Glutamatergic neuron (in vitro differentiated cells): ENCODE measurements at regions not wholly inside any gene's neighbourhood (a gene's known extent, or its start where the extent isn't known, plus 50 kb on each side); places are given as distances from the start of the nearest gene placed in this dataset.

Experiments used
- DNase-seq: peaks from one replicate; pipeline ENCODE4 v3.0.0; 2022
- H3K27ac Mint-ChIP-seq: one replicate; pipeline ENCODE4 v1.8.0; 2020; ENCODE audit warnings: mild to moderate bottlenecking, mixed read lengths, inconsistent platforms; ENCODE audit not compliant: unreplicated experiment
- H3K27me3 Mint-ChIP-seq: one replicate; pipeline ENCODE4 v1.8.0; 2020; ENCODE audit warnings: mild to moderate bottlenecking, moderate library complexity, mixed read lengths, inconsistent platforms; ENCODE audit not compliant: unreplicated experiment
- H3K36me3 Mint-ChIP-seq: one replicate; pipeline ENCODE4 v1.8.0; 2020; ENCODE audit warnings: mild to moderate bottlenecking, mixed read lengths, inconsistent platforms; ENCODE audit not compliant: unreplicated experiment
- H3K4me1 Mint-ChIP-seq: one replicate; pipeline ENCODE4 v1.8.0; 2020; ENCODE audit warnings: mild to moderate bottlenecking, low read depth, mixed read lengths, inconsistent platforms; ENCODE audit not compliant: unreplicated experiment
- H3K4me3 Mint-ChIP-seq: one replicate; pipeline ENCODE4 v1.8.0; 2020; ENCODE audit warnings: mild to moderate bottlenecking, mixed read lengths, inconsistent platforms; ENCODE audit not compliant: unreplicated experiment
- H3K9me3 Mint-ChIP-seq: one replicate; pipeline ENCODE4 v1.8.0; 2020; ENCODE audit warnings: mild to moderate bottlenecking, moderate library complexity, mixed read lengths, inconsistent platforms; ENCODE audit not compliant: unreplicated experiment
- TF ChIP-seq, protein P1 (sequence below): fragments of 200-600 bp; sonication (generic); IDR thresholded peaks from one replicate; pipeline ENCODE4 v1.5.0; 2021; ENCODE audit not compliant: partially characterized antibody, unreplicated experiment

- no peak overlapping the region for H3K27ac Mint-ChIP-seq
- peaks cover 9% of the 10 kb centered on the region for H3K9me3 Mint-ChIP-seq
- H3K27me3 Mint-ChIP-seq: peaks cover 14% of the 10 kb centered on the region
- TF ChIP-seq, protein P1, sequence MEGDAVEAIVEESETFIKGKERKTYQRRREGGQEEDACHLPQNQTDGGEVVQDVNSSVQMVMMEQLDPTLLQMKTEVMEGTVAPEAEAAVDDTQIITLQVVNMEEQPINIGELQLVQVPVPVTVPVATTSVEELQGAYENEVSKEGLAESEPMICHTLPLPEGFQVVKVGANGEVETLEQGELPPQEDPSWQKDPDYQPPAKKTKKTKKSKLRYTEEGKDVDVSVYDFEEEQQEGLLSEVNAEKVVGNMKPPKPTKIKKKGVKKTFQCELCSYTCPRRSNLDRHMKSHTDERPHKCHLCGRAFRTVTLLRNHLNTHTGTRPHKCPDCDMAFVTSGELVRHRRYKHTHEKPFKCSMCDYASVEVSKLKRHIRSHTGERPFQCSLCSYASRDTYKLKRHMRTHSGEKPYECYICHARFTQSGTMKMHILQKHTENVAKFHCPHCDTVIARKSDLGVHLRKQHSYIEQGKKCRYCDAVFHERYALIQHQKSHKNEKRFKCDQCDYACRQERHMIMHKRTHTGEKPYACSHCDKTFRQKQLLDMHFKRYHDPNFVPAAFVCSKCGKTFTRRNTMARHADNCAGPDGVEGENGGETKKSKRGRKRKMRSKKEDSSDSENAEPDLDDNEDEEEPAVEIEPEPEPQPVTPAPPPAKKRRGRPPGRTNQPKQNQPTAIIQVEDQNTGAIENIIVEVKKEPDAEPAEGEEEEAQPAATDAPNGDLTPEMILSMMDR: no peak
- H3K36me3 Mint-ChIP-seq: no peaks in the 10 kb centered on the region
- no peak overlapping the region for H3K4me3 Mint-ChIP-seq
- peaks cover 2% of the 10 kb centered on the region for H3K4me1 Mint-ChIP-seq
- no peak for DNase-seq
These were observed 214.1 kb downstream of the SEC14L1 start for GRCh38 chr17:77354670-77355455.

- no peak for DNase-seq
- Mint-ChIP-seq H3K27me3 (peaks cover 10% of the 10 kb centered on the region), H3K4me3 (no peak overlapping the region), H3K9me3 (peaks cover 9% of the 10 kb centered on the region), H3K27ac (no peak overlapping the region), H3K4me1 (peaks cover 2% of the 10 kb centered on the region), H3K36me3 (no peaks in the 10 kb centered on the region)
- TF ChIP-seq, protein P1: no peak
These were observed 215.4 kb downstream of the SEC14L1 start for GRCh38 chr17:77356109-77356689.

DNA sequence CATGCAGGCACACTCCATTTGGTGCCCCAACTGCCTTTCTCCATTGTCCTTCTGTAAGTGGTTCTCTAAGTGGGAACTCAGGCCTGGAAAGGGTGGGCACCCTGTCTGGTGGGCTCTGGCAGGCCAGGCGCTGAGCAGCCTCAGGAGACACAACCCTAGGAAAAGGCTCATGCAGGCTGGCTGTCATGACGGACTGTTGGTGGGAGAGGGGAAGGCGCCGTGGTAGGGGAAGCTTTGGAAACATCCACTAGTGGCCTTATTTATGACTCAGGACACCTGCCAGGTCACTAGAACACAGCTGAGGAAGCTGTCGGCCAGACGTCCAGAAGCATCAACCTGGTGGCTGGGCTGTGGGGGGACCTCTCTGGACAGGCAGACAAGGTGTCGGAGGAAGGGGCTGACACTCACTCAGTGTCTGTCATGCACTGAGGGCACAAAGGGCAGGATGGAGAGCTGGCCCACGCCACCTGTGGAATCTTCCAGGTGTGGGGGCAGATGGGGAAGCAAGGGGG lies 216.0 kb downstream of the SEC14L1 start:
- Mint-ChIP-seq H3K4me1 (peaks cover 2% of the 10 kb centered on the region), H3K27me3 (peaks cover 10% of the 10 kb centered on the region), H3K9me3 (peaks cover 9% of the 10 kb centered on the region), H3K4me3 (no peak overlapping the region), H3K27ac (no peak overlapping the region), H3K36me3 (no peaks in the 10 kb centered on the region)
- DNase-seq: no peak
- TF ChIP-seq, protein P1: no peak

DNA sequence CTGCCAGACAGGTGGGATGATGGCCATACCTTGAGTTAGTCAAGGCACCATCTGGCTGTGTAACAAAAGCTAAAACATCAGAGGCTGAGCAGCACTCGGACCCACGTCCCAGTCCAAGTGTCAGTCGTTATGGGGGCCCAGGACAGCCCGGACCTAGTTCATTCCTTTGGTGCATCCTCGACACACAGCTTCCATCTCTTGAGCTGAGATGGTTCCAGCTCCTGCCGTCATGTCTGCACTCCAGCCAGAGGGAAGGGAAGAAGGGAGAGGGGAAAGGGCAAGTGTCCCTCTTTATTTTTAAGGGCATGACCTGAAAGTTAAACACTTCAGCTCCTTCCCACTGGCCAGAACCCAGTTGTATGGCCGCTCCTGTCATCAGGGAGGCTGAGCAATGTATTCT lies 218.0 kb downstream of the SEC14L1 start:
- H3K9me3 Mint-ChIP-seq: peaks cover 9% of the 10 kb centered on the region
- H3K27me3 Mint-ChIP-seq: peaks cover 10% of the 10 kb centered on the region
- TF ChIP-seq, protein P1: no peak
- H3K36me3 Mint-ChIP-seq: no peaks in the 10 kb centered on the region
- DNase-seq: no peak
- H3K27ac Mint-ChIP-seq: no peak overlapping the region
- H3K4me3 Mint-ChIP-seq: no peak overlapping the region
- peaks cover 10% of the 10 kb centered on the region for H3K4me1 Mint-ChIP-seq

DNA sequence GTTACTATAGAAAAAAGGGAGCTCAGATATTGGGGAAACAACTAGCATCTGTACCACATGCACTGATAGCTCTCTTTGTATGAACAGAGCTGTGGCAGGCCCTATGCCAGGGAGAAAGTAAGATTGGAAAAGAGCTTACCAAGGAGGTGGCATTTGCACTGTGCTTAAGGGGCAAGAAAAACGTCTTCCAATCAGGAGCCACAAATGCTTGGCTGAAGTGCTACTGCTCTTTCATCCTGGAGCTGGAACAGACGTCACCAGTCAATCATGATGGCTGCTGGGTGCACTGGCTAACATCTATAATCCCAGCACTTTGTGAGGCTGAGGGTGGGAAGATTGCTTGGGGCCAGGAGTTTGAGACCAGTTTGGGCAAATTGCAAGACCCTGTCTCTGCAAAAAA lies 218.5 kb downstream of the SEC14L1 start:
- Mint-ChIP-seq H3K36me3 (no peaks in the 10 kb centered on the region), H3K9me3 (peaks cover 10% of the 10 kb centered on the region), H3K27ac (no peak overlapping the region), H3K4me1 (peaks cover 14% of the 10 kb centered on the region), H3K4me3 (no peak overlapping the region), H3K27me3 (peaks cover 10% of the 10 kb centered on the region)
- no peak for DNase-seq
- TF ChIP-seq, protein P1: no peak
